ENCODE measurements at regions not wholly inside any gene's neighbourhood (a gene's known extent, or its start where the extent isn't known, plus 50 kb on each side); places are given as distances from the start of the nearest gene placed in this dataset.

GRCh38 chr2:34705551-34706247 lies 1106.6 kb upstream of the FAM98A start:
- TF ChIP-seq CTCF (IDR thresholded peaks at IDR 0.05 in 2 of 3, conservative IDR thresholded peaks at IDR 0.05 in 1 of 3; ENCODE audit: control insufficient read depth in 2 of 3, extremely low read depth in 1 of 3, insufficient read depth in 1 of 3, low read depth in 3 of 3, low read length in 3 of 3), result no peak
- no peak for TF ChIP-seq BHLHE40 (IDR thresholded peaks at IDR 0.05; ENCODE audit: borderline replicate concordance in 1 of 2, low read depth in 2 of 2, low read length in 1 of 2)
- TF ChIP-seq SRF (IDR thresholded peaks at IDR 0.05; ENCODE audit: low read depth in 2 of 2, low read length in 2 of 2), result no peak
- no peak for TF ChIP-seq PBX3 (IDR thresholded peaks at IDR 0.05; ENCODE audit: insufficient replicate concordance, low read depth, low read length)
- TF ChIP-seq EZH2 (IDR thresholded peaks at IDR 0.05; ENCODE audit: borderline replicate concordance, control insufficient read depth, low read depth, low read length), result no peak
- TF ChIP-seq BCL3 (IDR thresholded peaks at IDR 0.05; ENCODE audit: borderline replicate concordance, insufficient read depth, low read depth, low read length, poor library complexity, severe bottlenecking), result no peak
- no peak for TF ChIP-seq SIN3A (IDR thresholded peaks at IDR 0.05; ENCODE audit: low read depth, low read length)
- no peak for TF ChIP-seq EED (IDR thresholded peaks at IDR 0.05; ENCODE audit: low read depth)
- no peak for TF ChIP-seq CBFB (IDR thresholded peaks at IDR 0.05; ENCODE audit: low read depth)
- TF ChIP-seq ZZZ3 (IDR thresholded peaks at IDR 0.05; ENCODE audit: control insufficient read depth, insufficient read length, low read depth), result no peak
- no peak for TF ChIP-seq SREBF2 (IDR thresholded peaks at IDR 0.05; ENCODE audit: low read length)
- no peak for TF ChIP-seq MXI1 (IDR thresholded peaks at IDR 0.05; ENCODE audit: low read depth, low read length)
- no peak for TF ChIP-seq USF2 (IDR thresholded peaks at IDR 0.05; ENCODE audit: borderline replicate concordance, low read depth, low read length)
- TF ChIP-seq CUX1 (IDR thresholded peaks at IDR 0.05; ENCODE audit: insufficient replicate concordance, low read depth, low read length), result no peak

Data from GM12878 (cell line).